Medulla oblongata (tissue), 1 donor: ENCODE measurements at regions not wholly inside any gene's neighbourhood (a gene's known extent, or its start where the extent isn't known, plus 50 kb on each side); places are given as distances from the start of the nearest gene placed in this dataset.

Source experiments
- DNase-seq: peaks from one replicate; pipeline ENCODE4 v3.0.0-alpha.2; 2015; ENCODE audit errors: extremely low spot score

DNA sequence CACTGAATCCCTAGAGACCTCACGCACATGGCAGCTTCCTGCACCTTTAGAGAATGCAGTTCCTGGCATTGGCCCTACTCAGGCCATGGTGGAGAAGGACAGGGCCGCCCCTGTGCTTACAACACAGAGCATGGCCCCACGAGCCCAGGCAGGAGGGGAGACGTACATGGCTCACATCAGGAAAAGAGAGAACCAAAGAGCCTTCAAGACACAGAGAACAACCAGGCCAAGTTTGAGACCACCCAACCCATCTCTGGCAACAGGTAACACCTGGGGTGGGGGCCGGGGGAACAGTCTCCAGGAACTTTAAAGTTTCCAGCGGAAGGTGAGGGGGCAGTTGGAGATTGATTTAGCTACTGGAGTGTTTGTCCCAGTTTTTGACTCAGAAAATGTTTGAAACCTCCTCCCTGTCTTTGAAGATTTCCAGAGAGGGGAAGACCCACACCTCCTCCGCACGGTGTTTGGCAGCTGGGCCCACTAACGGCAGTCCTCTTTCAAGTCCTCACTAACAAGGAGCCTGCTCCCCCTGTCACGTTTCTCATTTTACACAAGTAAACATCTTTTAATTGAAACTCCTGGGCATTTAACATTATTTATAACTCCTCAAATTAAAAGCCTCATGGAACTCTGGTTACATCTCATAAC lies 1423.8 kb downstream of the TBC1D22A start:
- no peak for DNase-seq

DNA sequence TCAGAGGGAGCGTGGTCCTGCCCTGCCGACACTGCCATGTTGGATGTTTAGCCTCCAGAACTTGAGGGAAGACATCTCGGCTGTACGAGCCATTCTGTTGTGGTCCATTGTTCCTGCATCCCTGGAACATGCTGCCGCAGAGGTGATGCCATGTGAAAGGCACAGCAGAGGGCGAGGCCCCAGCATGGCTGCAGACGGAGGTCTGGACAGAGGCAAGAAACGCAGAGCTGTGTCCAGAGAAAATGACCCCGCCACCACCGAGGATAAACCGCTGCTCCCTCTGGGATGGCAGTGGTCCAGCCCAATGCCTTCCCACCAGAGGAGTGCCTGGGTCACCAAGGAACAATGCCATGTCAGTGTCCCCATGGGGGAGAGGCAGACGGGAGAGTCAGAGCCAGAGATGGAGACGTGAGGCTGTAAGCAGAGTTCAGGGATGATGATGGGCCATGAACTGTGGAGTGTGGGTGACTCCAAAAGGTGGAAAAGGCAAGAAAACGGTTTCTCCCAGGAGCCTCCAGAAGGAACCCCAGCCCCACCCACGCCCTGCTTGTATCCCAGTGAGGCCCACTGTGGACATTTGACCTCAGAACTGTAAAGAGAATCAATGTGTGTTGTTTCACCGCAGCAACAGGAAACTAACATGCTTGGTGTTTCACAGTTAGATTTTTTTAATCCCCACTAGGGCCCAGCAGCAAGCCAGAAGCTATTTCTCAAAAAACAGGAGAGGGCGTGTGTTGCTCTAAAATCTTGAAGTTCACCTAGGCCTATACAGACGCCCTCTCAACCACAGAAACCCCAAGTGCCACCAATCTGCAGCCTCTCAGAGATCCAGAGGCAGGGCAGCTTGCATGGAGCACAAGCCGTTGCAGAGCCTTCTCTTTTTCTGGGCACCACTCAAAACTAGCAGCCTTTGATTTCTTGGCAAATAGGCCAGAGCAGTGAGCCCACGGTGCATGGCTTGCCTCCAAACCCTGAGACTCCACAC lies 1422.9 kb downstream of the TBC1D22A start:
- DNase-seq, result no peak

DNA sequence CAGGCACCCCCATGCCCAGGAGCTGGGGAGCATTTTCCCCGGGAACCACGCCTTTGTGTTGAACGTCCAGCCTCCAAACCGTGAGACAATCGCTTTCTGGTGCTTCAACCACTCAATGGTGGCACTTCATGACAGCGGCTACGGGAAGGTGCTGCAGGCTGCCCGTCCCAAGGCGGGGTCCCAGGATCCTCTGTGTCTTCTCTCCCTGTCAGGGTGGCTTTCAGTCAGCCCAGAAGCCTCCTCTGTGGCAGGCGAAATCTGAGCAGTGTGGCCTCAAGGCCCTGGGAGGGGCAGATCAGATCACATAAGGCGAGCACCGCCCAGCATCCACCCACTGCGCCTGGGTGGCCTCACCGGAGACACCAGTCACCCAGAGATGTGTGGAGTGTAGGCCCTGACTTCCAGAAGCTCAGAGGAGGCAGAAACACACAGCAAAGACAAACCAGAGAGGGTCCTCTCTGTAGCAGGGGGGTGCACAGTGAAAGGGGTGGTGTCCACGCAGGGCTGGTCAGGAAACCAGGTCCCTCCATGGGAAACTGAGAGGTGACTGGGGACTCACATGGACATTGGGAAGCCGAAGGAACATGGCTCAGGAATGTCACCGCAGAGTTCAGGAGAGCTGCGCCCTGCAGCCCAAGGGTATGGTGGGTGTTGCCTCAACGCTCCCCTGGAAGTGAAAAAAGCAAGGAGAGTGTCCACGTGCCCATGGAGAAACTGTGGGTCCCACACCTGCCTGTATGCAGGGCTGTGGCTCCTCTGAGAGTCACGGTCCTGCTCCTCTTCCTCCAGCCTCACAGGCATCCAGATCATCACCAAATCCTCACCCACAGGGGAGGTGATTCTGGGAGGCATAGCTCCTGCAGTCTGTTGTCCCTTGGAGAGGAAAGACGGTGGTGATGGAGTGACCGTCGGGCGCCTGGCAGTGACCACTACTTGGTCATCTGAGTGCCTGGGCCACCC lies 1420.7 kb downstream of the TBC1D22A start:
- no peak for DNase-seq

DNA sequence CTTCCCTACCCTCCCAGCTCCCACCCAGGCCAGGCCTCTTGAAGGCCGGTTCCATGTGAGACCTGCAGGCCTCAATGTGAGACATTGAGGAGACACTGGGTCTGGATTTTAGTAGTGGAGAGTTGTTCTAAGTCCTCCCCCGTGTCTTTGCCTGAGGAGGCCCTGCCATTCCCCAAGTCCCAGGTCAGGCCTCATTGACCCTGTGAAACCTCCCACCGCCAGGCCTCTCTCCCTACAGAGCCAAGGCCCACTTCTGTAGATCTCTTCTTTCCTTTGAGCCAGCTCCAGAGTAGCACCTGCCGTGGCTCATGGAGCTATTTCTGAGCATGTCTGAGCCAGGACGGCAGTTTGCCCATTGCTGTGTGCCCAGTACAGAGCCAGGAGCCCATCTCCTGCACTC lies 1419.6 kb downstream of the TBC1D22A start:
- DNase-seq, result no peak

DNA sequence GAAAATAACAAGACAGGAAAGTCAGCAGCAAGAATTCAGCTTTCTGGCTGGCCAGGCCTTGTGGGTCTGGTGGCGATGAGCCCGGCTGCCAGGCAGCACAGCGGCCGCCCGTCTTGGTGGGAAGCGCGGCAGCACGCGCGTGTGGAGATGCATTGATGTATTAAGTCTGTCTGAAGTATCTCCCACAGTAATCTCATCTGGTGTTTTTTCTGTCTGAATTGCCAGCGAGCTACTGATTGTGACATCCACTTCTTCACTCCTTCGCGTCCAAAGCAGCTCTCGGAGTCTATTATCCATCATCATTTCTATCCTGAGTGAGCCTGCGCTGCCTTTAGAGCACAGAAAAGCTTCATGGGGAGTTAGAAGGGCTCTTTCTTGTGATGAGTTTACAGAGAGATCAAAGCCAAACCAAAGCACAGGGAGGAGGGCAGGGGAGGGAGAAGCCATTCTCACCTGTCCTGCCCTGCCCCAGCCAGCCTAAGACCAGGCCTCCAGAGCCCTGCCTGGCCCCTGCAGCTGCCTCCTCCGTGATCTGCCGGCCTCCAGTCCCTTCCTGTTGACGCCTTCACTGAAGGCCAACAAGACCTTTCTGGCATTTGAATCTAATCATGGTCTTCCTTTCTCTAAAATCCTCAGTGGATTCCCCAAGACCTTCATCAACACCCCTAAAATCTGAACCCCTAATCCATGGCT lies 1419.0 kb downstream of the TBC1D22A start:
- no peak for DNase-seq

DNA sequence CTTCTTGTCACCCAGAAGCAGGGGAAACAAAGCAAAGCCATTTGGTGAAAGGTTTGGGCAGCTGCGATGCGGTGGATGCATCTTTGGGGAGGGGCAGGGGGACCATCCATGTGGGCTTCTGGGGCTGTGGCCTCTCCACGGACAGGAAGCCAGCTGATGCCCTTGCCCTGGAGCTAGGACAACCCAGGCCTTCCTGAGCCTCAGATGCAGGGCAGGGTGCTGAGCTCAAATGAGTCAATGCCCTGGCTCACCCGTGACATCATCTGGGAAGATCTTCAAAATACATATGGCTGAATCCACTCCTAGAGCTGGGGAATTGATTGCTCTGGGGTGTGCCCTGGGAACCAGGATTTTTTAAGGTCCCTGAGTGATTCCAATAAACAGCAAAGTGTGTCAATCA lies 1418.2 kb downstream of the TBC1D22A start:
- no peak for DNase-seq

DNA sequence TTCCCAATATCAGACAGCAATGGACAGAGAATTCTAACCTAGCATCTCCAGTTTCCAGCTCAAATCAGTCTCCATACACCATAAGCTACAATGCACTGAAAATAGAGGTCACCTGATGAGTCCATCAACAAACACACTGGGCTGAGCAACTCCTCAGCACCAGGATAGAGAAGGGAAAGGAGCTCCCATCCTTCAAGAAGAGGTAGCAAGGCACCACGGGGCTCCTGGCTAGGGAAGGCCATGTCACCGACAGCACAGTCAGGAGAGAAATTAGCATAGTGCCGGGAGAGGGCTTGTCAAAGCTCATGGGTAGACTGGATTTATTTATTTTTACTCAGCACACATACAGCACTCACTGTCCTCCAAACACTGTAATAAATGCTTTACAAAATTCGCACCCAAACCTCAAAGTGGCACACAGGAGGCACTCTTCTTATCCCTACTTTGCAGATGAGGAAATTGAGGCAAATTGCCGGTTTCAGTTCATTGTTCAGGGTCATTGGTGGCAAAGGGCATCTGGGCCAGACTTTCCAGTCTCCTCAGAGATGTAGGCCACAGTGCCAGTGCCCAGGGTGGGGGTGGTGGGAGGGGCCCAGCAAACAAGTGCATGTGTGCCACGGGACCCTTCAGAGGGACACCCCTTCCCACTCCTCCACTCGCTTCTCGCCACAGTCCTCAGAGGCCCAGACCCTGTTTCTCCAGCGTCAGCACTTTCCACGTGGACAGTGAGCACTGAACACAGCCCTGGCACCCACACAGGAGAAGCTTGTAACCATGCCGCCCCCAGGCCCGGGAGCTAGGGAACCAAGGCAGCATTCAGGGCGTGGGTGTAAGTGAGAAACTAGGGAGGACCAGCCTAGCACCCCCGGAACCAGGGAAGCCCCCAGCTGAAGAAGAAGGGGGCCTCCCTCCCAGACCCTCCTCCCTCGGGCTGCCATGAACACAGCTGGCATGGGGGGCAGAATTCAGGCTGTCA lies 1417.4 kb downstream of the TBC1D22A start:
- no peak for DNase-seq

DNA sequence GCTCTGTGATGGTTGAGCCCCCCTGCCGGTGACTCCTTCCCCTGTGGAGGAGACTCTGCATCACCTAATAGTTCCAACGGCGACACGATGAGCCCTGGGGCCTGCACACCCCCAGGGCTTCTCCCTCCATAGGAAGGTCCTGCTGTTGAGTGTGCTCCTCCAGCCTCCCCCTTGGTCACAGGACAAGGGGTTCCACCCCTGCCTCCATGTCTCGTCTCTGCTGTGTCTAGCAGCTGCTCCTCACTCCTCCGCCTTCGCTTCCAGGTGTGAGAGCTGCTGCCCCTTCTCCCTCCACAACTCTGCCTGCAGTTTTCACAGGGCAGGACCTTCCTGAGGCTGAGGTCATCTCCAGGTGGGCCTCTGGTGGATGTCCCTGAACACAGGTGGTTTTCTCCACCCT lies 1416.1 kb downstream of the TBC1D22A start:
- no peak for DNase-seq

DNA sequence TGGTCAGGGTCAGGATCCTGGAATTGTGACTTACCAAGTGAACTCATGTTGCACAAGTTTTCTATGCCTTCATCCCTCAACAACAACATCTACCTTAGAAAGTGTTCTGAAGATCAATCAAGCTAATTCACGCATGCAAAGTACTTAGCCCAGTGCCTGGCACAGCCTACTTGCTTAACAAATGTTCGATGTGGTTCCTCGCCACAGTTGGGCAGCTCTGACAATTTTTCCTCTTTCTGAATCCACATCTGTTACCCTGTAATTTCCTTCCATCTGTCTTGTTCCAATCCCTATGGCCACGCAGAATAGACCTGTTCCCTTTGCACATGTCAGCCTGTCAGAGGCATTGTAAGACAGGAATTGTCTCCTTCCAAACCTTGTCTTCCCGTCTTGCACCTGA lies 1415.2 kb downstream of the TBC1D22A start:
- no peak for DNase-seq

DNA sequence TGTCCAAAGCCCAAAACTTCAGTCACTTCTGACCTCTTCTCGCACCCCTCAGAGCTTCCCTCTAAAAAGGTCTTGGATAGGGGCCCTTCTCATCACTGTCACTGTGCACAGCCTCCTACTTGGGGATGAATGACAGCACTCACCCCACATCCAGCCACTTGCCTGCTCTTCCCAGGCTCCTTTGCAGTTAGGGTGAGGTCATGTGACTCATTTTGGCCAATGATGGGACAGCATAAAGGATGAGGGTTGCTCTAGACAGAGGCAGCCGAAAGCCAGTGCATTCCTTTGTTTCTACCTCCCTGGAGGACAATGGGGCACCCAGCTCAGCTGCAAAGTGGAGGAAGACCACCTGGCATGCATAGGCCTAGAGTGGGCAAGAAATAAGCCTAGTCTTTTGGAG lies 1413.3 kb downstream of the TBC1D22A start:
- no peak for DNase-seq

DNA sequence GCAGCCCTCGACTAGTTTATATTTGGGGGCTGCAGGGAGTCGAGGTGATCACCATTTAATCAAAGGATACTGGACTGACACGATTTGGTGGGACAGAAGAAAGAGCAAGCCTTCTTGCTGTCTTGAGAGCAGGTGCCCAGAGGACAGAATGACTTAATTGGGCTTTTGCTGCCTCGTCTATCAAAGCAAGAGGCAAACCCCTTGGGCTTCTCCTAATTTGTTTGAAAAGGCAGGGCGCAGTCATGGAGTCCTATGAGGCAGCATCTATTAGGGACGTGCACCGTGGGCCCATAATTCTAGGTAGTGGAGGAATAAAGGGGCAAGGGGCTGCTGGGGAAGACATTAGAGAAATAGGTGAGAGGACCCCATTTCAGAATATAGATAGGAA lies 1411.3 kb downstream of the TBC1D22A start:
- DNase-seq, result no peak

DNA sequence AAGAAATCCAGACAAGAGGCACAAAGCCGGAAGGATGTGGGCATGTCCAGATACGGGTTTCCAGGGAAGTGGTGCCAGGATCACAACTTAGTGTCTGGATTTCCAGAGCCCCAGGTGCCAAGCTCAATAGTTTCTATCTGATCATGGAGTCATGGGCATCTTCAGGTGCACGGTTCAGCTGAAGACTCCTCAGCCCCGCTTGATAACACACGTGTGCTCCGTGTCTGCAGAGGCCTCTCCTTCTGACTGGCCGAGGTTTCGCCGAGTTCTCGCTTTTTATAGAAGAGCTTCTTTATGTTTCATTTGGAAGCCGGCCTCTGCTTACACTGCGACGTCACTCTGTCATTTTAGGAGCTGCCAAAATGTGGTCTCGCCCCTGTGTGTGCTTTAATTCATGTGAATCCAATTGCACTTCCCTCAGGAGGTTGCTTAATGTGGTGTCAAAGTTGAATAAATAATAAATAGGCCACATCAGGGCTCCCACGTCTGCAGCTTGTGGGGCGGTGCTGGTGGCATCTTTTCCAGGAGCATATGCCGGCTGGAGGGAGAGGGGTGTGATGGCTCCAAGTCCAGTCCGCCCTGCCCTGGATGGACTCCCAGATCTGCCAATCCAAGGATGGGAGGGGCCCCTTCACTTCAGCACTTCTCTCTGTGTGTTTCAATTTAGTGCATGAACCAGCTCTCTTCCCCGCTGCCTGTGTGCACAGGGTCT lies 1410.8 kb downstream of the TBC1D22A start:
- DNase-seq, result no peak

DNA sequence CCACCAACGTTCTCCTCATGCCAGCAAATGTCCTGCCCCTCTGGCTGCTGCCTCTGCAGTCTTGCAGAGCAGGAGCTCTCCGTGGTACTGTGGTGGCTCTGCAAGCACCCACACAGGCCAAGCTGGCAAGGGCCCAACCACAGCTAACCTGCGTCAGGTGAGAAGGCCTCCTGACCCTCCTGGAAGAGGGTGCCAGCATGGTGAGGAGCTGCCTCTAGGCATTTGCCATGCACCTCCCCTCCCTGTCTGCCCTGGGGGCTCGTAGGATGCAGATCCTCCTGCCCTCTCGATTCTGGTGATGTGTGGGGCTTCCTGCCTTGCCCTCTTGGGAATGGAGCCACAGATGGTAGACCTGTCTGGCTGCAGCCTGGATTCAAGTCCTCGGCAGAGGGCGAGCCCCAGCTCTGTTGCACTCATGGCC lies 1408.8 kb downstream of the TBC1D22A start:
- DNase-seq, result no peak

DNA sequence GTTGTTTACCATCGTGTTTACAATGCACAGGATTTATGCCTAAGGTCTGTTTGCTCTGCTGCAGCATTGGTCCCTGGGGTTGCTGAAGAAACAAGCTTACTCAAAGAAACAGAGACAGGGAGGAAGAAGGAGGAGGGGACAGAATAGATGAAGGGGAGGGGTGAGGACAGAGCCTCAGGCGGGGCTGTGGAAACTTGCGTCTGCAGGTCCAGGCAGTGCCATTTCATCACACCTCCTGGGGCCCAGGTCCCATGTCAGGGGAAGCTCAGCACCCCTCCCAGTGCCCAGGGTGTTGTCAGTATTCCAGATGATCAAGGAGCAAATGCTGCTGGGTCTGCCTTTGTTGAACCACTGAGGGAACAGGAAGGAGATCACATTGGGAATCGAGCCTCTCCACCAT lies 1406.8 kb downstream of the TBC1D22A start:
- DNase-seq, result no peak

DNA sequence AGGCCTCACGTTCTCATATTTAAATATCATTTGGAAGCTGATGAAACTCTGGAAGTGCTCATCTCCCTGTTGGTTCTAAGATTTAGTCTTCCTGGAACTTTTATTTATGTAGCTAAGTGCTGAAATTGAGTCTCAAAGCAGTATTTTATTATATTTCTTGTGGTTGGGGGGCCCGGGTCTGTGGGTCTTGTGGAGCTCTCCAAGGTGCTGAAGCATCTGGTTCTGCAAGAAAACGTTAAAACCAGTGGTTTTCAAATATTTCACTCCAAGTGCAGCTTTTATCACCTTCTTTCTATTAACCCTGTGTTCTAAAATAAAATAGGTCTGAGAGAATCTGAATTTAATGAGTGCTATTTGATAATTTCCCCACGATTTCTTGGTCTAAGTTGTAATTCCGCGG lies 1404.8 kb downstream of the TBC1D22A start:
- no peak for DNase-seq

DNA sequence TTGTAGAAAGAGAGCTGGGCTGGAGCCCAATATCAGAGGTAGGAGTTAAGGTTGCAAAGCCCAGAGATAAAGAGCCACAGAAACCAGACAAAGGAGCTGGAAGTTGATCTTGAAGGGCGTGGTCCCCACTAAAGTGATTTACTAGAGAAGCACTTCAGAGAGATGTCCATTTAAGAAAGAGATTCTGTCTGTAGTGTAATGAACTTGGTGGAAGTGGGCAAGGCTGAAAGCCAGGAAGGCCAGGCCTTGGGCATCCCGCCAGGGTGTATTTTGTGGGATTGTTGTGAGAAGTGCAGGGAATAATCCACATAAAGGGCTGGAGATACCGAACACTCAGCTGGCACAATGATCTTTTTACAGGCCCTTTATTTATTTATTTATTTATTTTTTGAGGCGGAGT lies 1398.8 kb downstream of the TBC1D22A start:
- no peak for DNase-seq

DNA sequence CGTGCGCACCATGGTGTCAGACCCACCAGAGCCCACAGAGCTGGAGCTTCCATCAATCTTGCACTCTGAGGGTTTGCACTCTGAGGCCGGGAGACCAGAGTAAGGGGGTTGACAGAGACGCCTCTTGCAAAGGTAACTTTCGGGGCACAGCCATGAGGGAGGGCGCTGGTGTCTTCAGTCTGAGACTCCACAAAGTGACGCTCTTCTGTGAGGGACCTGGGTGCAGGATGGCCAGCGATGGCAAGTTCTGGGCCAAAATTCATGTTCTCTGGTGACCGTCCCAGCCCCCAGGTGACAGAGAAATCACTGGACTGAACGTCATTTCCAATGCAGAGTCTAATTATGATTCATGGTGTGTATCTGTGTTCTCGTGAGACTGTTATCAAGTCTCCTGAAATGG lies 1395.2 kb downstream of the TBC1D22A start:
- no peak for DNase-seq

DNA sequence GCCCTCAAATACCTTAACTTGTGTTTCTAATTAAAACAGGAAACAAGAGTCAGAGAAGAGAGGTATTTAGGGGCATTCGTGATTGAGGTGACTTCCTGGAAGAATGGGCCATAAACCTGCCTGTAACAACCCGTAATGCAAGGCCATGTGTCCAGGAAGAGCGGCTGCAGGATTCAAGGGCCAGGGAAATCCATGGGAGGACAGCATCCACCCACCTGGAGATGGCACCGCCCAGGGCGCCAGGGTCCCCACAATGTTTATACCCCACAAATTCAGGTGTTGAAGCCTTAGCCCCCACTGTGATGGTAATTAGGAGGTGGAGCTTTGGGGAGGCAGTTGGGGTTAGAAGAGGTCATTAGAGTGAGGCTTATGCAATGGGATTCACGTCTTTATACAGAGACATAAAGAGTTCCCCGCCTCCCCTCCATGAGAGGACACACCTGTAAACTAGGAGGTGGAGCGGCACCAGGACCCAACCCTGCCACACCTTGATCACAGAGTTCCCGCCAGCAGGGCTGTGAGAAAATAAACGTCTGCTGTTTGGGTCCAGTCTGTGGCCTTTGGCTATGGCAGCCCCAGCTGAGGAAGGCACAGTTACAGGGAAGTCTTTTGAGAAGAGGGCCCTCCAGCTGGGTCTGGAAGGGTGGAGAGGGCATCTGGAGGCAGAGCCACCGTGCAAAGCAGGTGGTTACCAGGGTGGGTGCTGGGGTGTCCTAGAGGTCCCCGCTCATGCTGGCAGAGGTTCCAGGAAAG lies 1394.3 kb downstream of the TBC1D22A start:
- DNase-seq, result no peak

DNA sequence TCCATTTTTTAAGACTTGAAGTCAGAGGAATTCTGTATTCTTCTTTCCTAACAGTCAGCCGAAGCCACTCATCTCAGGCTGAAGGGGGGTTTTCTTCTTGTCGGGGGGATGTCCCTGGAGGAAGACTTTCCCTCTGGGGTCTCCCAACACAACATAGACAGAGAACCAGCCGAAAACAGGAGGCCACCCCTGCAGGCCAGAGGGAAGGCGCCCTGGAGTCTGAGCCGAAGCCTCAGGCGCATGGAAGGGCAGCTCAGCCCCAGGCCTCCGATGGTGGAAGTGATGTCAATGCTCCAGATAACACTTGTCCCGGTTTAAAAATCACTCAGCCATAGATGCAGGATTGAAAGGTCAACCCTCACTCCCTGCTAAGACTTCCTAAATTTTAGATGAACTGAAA lies 1393.0 kb downstream of the TBC1D22A start:
- no peak for DNase-seq
